ENCODE measurements at regions not wholly inside any gene's neighbourhood (a gene's known extent, or its start where the extent isn't known, plus 50 kb on each side); places are given as distances from the start of the nearest gene placed in this dataset.

DNA sequence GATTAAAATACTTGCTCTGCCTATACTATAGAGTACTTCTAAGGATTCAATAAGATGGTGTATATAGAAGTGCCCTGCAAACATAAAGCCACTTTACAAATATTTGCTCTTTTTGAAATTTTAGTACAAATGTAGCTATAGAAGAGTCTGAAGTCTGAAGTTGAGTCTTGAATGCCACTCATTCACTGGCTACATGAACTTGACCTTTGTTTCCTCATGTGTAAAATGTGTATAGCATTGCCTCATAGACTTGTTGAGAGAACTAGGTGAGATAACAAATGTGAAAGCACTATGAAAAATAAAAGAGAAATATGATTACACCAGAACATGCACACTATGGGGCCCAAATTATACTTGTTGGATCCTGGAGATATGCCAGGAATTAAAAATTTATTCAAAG is 244.7 kb downstream of the SEC61B start:
- no peak overlapping the region for H3K4me3 ChIP-seq (IDR thresholded peaks at IDR 0.05; ENCODE audit: insufficient read depth, low read depth, low read length)
- TF ChIP-seq, protein P1, sequence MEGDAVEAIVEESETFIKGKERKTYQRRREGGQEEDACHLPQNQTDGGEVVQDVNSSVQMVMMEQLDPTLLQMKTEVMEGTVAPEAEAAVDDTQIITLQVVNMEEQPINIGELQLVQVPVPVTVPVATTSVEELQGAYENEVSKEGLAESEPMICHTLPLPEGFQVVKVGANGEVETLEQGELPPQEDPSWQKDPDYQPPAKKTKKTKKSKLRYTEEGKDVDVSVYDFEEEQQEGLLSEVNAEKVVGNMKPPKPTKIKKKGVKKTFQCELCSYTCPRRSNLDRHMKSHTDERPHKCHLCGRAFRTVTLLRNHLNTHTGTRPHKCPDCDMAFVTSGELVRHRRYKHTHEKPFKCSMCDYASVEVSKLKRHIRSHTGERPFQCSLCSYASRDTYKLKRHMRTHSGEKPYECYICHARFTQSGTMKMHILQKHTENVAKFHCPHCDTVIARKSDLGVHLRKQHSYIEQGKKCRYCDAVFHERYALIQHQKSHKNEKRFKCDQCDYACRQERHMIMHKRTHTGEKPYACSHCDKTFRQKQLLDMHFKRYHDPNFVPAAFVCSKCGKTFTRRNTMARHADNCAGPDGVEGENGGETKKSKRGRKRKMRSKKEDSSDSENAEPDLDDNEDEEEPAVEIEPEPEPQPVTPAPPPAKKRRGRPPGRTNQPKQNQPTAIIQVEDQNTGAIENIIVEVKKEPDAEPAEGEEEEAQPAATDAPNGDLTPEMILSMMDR (conservative IDR thresholded peaks at IDR 0.05; ENCODE audit: low read depth, low read length): no peak
- no peak overlapping the region for H2AFZ ChIP-seq (ENCODE audit: low read depth)
- H3K9ac ChIP-seq: no peak overlapping the region
- no peaks in the 10 kb centered on the region for H3K27me3 ChIP-seq (ENCODE audit: insufficient read depth, low read depth)
- H3K27ac ChIP-seq: no peak overlapping the region
- H3K4me1 ChIP-seq (ENCODE audit: low read depth, poor library complexity, severe bottlenecking): no peaks in the 10 kb centered on the region
- no peaks in the 10 kb centered on the region for H3K36me3 ChIP-seq (ENCODE audit: insufficient read depth)
- H3K79me2 ChIP-seq (ENCODE audit: insufficient read depth, low read depth): no peaks in the 10 kb centered on the region
- no peak overlapping the region for H3K4me2 ChIP-seq
- no peaks in the 10 kb centered on the region for H4K20me1 ChIP-seq (ENCODE audit: insufficient read depth)

DNA sequence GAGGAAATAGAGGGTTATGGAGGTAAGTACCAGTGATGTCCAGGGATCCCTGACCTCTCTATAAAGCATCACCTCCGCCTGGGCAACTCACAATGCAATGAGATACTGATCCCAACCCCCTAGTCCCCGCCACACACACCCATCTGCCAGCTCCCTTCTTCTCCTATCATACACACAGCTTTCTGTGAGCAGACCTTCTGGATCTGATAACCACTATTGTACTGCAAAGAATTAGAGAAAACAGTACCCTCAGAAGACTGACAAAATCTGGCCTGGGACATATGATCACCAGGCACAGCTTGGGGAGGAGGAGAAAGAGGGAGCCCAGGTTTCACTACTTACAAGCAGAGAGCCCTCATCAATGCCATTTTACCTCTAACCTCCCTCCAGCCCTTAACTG is 249.0 kb downstream of the SEC61B start:
- H3K36me3 ChIP-seq (ENCODE audit: insufficient read depth): no peaks in the 10 kb centered on the region
- H3K4me1 ChIP-seq (ENCODE audit: low read depth, poor library complexity, severe bottlenecking): no peaks in the 10 kb centered on the region
- H3K27me3 ChIP-seq (ENCODE audit: insufficient read depth, low read depth): no peaks in the 10 kb centered on the region
- TF ChIP-seq, protein P1 (conservative IDR thresholded peaks at IDR 0.05; ENCODE audit: low read depth, low read length): no peak
- no peak overlapping the region for H2AFZ ChIP-seq (ENCODE audit: low read depth)
- no peak overlapping the region for H3K9ac ChIP-seq
- no peaks in the 10 kb centered on the region for H3K79me2 ChIP-seq (ENCODE audit: insufficient read depth, low read depth)
- H3K4me2 ChIP-seq: no peak overlapping the region
- no peak overlapping the region for H3K27ac ChIP-seq
- no peaks in the 10 kb centered on the region for H4K20me1 ChIP-seq (ENCODE audit: insufficient read depth)
- no peak overlapping the region for H3K4me3 ChIP-seq (IDR thresholded peaks at IDR 0.05; ENCODE audit: insufficient read depth, low read depth, low read length)

DNA sequence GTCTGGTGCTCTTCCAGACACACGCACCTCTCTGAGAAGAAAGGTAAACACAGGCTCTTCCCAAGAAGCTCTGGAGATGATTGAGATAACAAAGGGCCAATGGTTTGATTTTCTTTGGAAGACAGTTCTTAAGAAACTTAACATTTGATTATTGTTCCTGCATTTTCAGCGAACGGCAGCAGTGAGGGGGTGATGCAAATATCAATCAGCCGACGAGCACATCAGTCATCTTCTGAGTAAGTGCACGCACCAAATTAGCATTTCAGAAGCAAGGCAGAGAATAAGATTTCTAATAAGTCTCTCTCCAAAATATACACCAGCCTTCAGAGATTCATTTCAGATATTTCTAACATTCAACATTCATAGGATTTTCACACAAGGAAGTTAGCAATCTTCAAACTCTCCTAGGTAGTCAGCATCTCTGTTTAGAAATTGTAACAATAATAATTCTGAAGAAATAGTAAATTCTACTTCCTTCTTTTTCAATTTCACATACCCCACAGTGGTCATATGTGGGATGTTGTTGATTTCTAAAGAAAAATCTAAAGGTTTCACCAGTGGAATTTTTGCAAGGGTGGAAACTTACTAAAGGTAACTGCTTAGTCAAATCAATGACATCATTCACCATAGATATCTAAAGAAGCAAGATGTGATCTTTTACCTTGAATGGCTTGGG is 250.3 kb downstream of the SEC61B start:
- Histone ChIP-seq H3K79me2 (ENCODE audit: insufficient read depth, low read depth) (no peaks in the 10 kb centered on the region), H3K4me3 (IDR thresholded peaks at IDR 0.05; ENCODE audit: insufficient read depth, low read depth, low read length) (no peak overlapping the region), H3K27me3 (ENCODE audit: insufficient read depth, low read depth) (no peaks in the 10 kb centered on the region), H3K4me1 (ENCODE audit: low read depth, poor library complexity, severe bottlenecking) (no peaks in the 10 kb centered on the region), H3K27ac (no peak overlapping the region), H3K36me3 (ENCODE audit: insufficient read depth) (no peaks in the 10 kb centered on the region), H3K9ac (no peak overlapping the region), H3K4me2 (no peak overlapping the region), H4K20me1 (ENCODE audit: insufficient read depth) (no peaks in the 10 kb centered on the region), H2AFZ (ENCODE audit: low read depth) (no peak overlapping the region)
- TF ChIP-seq, protein P1 (conservative IDR thresholded peaks at IDR 0.05; ENCODE audit: low read depth, low read length): no peak

DNA sequence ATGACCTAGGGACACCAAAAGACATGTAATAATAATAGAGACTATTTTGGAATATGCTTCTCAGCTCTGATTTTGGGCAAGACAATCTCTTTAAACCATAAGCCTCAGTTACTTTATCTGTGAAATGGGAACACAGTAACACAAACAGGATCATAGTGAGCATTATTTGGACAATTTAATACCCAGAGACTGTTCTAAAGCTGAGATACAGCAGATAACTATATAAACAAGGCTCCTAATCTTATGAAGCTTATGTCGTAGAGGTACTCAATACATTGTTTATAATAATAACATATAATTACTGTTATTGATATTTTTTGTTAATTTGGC is 250.8 kb downstream of the SEC61B start:
- no peak overlapping the region for H3K4me2 ChIP-seq
- H2AFZ ChIP-seq (ENCODE audit: low read depth): no peak overlapping the region
- H3K79me2 ChIP-seq (ENCODE audit: insufficient read depth, low read depth): no peaks in the 10 kb centered on the region
- no peaks in the 10 kb centered on the region for H4K20me1 ChIP-seq (ENCODE audit: insufficient read depth)
- no peak overlapping the region for H3K9ac ChIP-seq
- TF ChIP-seq, protein P1 (conservative IDR thresholded peaks at IDR 0.05; ENCODE audit: low read depth, low read length): no peak
- H3K4me1 ChIP-seq (ENCODE audit: low read depth, poor library complexity, severe bottlenecking): no peaks in the 10 kb centered on the region
- no peak overlapping the region for H3K4me3 ChIP-seq (IDR thresholded peaks at IDR 0.05; ENCODE audit: insufficient read depth, low read depth, low read length)
- H3K27me3 ChIP-seq (ENCODE audit: insufficient read depth, low read depth): no peaks in the 10 kb centered on the region
- no peak overlapping the region for H3K27ac ChIP-seq
- no peaks in the 10 kb centered on the region for H3K36me3 ChIP-seq (ENCODE audit: insufficient read depth)
